ENCODE measurements at regions not wholly inside any gene's neighbourhood (a gene's known extent, or its start where the extent isn't known, plus 50 kb on each side); places are given as distances from the start of the nearest gene placed in this dataset.

- CTCF ChIA-PET, result no interaction called here
- POLR2A ChIA-PET, result no interaction called here
- no peaks in the 10 kb centered on the region for H3K27me3 ChIP-seq (ENCODE audit: control insufficient read depth, insufficient read depth, low read length)
- no peak for DNase-seq (ENCODE audit: low read depth)
- no peak for TF ChIP-seq CTCF (IDR thresholded peaks at IDR 0.05; ENCODE audit: insufficient read depth, low read depth, low read length)
- H3K4me3 ChIP-seq (ENCODE audit: low read depth, low read length), result no peak overlapping the region
- peaks cover 2% of the 10 kb centered on the region; the same call in 1 of the 2 replicates for H3K36me3 ChIP-seq (ENCODE audit: control insufficient read depth, insufficient read depth, low read length)
These were observed 174.0 kb upstream of the GSE1 start for GRCh38 chr16:85438981-85439685.

- ChIA-PET CTCF (interaction anchor here (0.7 kb wide), 1 partner anchor 170 kb away, joined by 3 read pairs; no protein-coding TSS in a partner anchor), POLR2A (no interaction called here)
- no peak for TF ChIP-seq CTCF (IDR thresholded peaks at IDR 0.05; ENCODE audit: insufficient read depth, low read depth, low read length)
- no peak for DNase-seq (ENCODE audit: low read depth)
- Histone ChIP-seq H3K4me3 (ENCODE audit: low read depth, low read length) (no peak overlapping the region), H3K36me3 (ENCODE audit: control insufficient read depth, insufficient read depth, low read length) (peaks cover 2% of the 10 kb centered on the region; the same call in 1 of the 2 replicates), H3K27me3 (ENCODE audit: control insufficient read depth, insufficient read depth, low read length) (no peaks in the 10 kb centered on the region)
These were observed 172.4 kb upstream of the GSE1 start for GRCh38 chr16:85440744-85441143.

DNA sequence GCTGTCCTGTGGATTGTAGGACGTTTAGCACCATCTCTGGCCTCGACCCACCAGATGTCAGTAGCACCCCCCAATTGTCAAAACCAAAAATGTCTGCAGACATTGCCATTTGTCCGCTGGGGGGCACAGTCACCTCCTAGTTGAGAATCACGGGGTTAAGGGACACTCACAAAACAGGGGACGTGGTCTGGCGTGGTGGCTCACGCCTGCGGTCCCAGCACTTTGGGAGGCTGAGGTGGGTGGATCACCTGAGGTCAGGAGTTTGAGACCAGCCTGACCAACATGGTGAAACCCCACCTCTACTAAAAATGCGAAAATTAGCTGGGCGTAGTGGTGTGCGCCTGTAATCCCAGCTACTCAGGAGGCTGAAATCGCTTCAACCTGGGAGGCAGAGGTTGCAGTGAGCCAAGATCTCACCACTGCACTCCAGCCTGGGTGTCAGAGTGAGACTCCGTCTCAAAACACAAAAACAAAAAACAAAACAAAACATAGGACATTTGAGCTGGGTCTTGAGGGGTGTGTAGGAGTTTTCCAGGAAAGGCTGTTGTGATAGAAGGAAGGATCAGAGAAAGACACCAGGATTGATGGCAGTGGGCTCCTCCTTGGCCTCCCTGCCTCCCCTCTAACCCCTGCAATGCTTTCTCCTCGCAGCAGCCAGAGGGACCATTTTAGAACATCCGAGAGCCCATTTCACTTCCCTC is 171.8 kb upstream of the GSE1 start:
- Histone ChIP-seq H3K4me3 (ENCODE audit: low read depth, low read length) (no peak overlapping the region), H3K36me3 (ENCODE audit: control insufficient read depth, insufficient read depth, low read length) (peaks cover 2% of the 10 kb centered on the region; the same call in 1 of the 2 replicates), H3K27me3 (ENCODE audit: control insufficient read depth, insufficient read depth, low read length) (no peaks in the 10 kb centered on the region)
- no peak for TF ChIP-seq CTCF (IDR thresholded peaks at IDR 0.05; ENCODE audit: insufficient read depth, low read depth, low read length)
- ChIA-PET CTCF (interaction anchor here (0.7 kb wide), 1 partner anchor 170 kb away, joined by 3 read pairs; no protein-coding TSS in a partner anchor), POLR2A (no interaction called here)
- DNase-seq (ENCODE audit: low read depth), result no peak

DNA sequence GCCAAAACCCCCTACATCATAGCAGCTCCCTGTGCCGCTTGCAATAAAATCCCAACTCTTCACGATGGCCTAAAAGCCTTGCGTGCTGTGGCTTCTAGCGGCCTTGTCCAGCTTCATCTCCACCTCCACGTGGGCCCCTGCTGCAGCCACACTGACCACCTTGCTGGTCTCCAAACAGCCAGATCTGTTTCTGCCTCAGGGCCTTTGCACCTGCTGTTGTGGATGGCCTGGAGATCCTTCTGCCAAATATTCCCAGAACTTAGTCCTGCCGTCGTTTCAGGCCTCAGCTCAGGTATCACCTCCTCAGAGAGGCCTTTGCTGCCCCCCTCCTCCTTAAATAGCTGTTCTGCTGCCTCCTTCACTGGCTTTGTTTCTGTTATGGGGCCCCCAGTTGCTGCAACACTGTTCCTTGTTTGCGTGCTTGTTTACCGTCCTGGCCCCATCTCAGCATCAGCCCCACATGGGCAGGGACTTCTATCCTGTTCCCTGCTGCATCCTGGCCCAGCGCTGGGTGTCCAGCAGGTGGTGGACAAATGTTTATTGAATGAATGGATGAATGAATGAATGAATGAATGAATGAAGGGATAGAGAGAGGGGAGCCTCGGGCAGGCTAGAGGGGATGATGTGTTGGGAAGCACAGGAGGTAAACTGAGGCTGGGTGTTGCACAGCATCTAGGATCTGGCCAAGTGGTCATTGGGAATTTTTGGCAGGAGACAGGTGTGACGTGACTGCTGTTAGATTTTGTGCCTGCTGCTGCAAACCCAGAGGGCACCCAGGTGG is 171.0 kb upstream of the GSE1 start:
- Histone ChIP-seq H3K27me3 (ENCODE audit: control insufficient read depth, insufficient read depth, low read length) (no peaks in the 10 kb centered on the region), H3K4me3 (ENCODE audit: low read depth, low read length) (no peak overlapping the region), H3K36me3 (ENCODE audit: control insufficient read depth, insufficient read depth, low read length) (peaks cover 2% of the 10 kb centered on the region; the same call in 1 of the 2 replicates)
- ChIA-PET POLR2A (no interaction called here), CTCF (no interaction called here)
- DNase-seq (ENCODE audit: low read depth), result no peak
- TF ChIP-seq CTCF (IDR thresholded peaks at IDR 0.05; ENCODE audit: insufficient read depth, low read depth, low read length), result no peak

DNA sequence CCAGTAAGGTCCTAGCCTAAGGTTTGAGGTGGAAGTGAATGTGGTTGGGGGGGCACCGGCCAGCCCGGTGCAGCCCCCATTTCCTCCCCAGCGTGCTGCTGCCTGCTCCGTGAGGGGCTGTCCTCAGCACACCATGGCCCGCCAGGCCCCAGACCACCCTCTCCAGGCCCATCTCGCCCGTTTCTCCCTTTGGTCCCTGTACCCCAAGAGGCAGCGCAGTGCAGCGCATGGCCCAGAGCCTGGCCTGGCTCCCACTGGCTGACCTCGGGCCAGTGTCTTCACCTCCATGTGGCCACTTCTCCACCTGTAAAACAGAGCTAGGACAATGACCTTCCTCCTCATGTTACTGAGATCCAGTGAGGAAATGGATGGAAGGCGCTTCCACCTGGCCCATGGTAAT is 170.0 kb upstream of the GSE1 start:
- H3K4me3 ChIP-seq (ENCODE audit: low read depth, low read length), result no peak overlapping the region
- peaks cover 2% of the 10 kb centered on the region; the same call in 1 of the 2 replicates for H3K36me3 ChIP-seq (ENCODE audit: control insufficient read depth, insufficient read depth, low read length)
- CTCF ChIA-PET, result no interaction called here
- no peak for TF ChIP-seq CTCF (IDR thresholded peaks at IDR 0.05; ENCODE audit: insufficient read depth, low read depth, low read length)
- H3K27me3 ChIP-seq (ENCODE audit: control insufficient read depth, insufficient read depth, low read length), result no peaks in the 10 kb centered on the region
- DNase-seq (ENCODE audit: low read depth), result no peak
- POLR2A ChIA-PET, result no interaction called here

Measured in BJ (cell line).